ENCODE measurements at regions not wholly inside any gene's neighbourhood (a gene's known extent, or its start where the extent isn't known, plus 50 kb on each side); places are given as distances from the start of the nearest gene placed in this dataset.

GRCh38 chr14:58912799-58913432 lies 275.2 kb downstream of the DACT1 start:
- no peak overlapping the region for H3K4me3 Mint-ChIP-seq

DNA sequence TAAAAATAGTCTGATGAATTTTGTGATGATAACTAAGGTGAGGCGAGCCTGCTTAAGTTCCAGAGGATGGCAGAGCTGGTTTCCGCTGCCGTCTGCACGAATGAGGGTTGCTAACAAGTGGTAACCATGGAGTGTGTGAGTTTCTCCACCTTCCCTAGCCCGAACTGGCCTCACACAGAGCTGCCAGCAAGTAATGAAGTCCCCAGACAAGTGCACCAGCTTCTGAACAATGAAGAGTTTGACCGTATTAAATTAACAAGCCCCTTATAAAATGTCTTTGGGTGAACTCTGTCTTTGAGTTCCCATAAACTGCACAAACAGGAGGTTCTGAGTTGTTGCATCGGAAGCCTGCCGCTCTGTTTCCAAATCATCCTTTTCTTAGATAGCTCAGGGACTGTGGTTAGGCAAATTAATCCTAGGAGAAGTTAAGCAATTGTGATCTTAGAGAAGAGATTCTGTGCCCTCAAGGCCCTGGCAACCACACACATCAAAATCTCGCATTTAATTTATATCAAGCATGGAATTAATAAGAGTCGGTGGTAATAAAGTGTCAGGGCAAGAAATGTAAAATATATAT lies 274.1 kb upstream of the DAAM1 start:
- H3K36me3 Mint-ChIP-seq (ENCODE audit: low read depth): no peaks in the 10 kb centered on the region
- TF ChIP-seq, protein P1, sequence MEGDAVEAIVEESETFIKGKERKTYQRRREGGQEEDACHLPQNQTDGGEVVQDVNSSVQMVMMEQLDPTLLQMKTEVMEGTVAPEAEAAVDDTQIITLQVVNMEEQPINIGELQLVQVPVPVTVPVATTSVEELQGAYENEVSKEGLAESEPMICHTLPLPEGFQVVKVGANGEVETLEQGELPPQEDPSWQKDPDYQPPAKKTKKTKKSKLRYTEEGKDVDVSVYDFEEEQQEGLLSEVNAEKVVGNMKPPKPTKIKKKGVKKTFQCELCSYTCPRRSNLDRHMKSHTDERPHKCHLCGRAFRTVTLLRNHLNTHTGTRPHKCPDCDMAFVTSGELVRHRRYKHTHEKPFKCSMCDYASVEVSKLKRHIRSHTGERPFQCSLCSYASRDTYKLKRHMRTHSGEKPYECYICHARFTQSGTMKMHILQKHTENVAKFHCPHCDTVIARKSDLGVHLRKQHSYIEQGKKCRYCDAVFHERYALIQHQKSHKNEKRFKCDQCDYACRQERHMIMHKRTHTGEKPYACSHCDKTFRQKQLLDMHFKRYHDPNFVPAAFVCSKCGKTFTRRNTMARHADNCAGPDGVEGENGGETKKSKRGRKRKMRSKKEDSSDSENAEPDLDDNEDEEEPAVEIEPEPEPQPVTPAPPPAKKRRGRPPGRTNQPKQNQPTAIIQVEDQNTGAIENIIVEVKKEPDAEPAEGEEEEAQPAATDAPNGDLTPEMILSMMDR (IDR thresholded peaks at IDR 0.05; ENCODE audit: unreplicated experiment in 3 of 3): no peak
- no peak overlapping the region for H3K4me3 Mint-ChIP-seq
- peaks cover 16% of the 10 kb centered on the region for H3K4me1 Mint-ChIP-seq
- H3K27me3 Mint-ChIP-seq (ENCODE audit: low read depth): no peaks in the 10 kb centered on the region
- H3K27ac Mint-ChIP-seq: peak overlapping the region in 2 of 3 experiments; percentile 13 to 58
- no peaks in the 10 kb centered on the region for H3K9me3 Mint-ChIP-seq

More at GRCh38 chr14:58912799-58913432, 275.2 kb downstream of the DACT1 start:
- H3K9me3 Mint-ChIP-seq: no peaks in the 10 kb centered on the region
- peaks cover 11% of the 10 kb centered on the region for H3K4me1 Mint-ChIP-seq
- TF ChIP-seq, protein P1 (IDR thresholded peaks at IDR 0.05; ENCODE audit: unreplicated experiment in 3 of 3): no peak
- H3K36me3 Mint-ChIP-seq (ENCODE audit: low read depth): no peaks in the 10 kb centered on the region
- no peak overlapping the region for H3K27ac Mint-ChIP-seq
- H3K27me3 Mint-ChIP-seq (ENCODE audit: low read depth): no peaks in the 10 kb centered on the region

DNA sequence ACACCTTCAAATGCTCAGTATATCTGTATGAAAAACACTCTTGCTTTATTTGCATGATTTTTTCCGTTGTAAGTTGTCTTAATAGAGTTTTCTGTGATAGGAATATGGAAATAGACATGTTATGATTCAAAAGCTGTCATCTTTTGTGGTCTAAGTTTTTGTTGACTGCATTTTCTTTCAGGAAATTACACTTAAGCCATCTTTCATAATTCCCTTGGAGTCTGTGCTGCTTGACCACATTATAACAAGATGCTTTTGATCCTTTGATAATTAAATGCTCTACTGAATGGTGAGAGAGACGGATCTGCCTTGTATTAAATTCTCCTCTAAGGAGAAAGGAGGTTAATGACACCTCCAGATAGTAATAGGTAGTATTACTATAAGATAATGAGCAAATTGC lies 272.8 kb upstream of the DAAM1 start:
- Mint-ChIP-seq H3K36me3 (ENCODE audit: low read depth) (no peaks in the 10 kb centered on the region), H3K27me3 (ENCODE audit: low read depth) (no peaks in the 10 kb centered on the region), H3K4me3 (no peak overlapping the region), H3K27ac (no peak overlapping the region), H3K4me1 (peaks cover 28% of the 10 kb centered on the region), H3K9me3 (no peaks in the 10 kb centered on the region)
- TF ChIP-seq, protein P1 (IDR thresholded peaks at IDR 0.05; ENCODE audit: unreplicated experiment in 3 of 3): no peak

- H3K4me1 Mint-ChIP-seq: peaks cover 34% of the 10 kb centered on the region
- H3K9me3 Mint-ChIP-seq: no peaks in the 10 kb centered on the region
- H3K27me3 Mint-ChIP-seq (ENCODE audit: low read depth): no peaks in the 10 kb centered on the region
- no peak overlapping the region for H3K4me3 Mint-ChIP-seq
- peak overlapping the region in 2 of 3 experiments; percentile 5 to 18 for H3K27ac Mint-ChIP-seq
- TF ChIP-seq, protein P1 (IDR thresholded peaks at IDR 0.05; ENCODE audit: unreplicated experiment in 3 of 3): no peak
- no peaks in the 10 kb centered on the region for H3K36me3 Mint-ChIP-seq (ENCODE audit: low read depth)
Measured at GRCh38 chr14:58918066-58918738, 270.3 kb upstream of the DAAM1 start.

DNA sequence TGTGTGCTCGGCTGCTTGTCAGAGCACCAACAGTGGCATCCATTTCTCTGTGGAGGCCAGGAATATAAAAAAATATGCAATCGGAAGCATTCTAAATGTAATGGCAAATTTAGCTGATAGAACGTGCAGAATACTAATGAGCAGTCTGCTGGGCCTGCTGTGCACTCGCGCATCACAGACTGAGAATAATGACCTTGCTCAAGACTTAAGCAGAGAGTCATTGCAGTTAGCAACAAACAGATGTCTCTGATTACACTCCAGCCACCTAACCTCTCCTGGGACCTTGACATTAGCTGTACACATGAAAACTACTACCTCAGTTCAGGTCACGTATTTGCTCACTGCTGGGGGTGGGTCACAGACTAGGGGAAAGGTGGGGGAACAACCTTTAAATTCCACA lies 269.2 kb upstream of the DAAM1 start:
- Mint-ChIP-seq H3K9me3 (no peaks in the 10 kb centered on the region), H3K4me3 (no peak overlapping the region), H3K27ac (peak overlapping the region in 2 of 3 experiments; percentile 16 to 65), H3K36me3 (ENCODE audit: low read depth) (no peaks in the 10 kb centered on the region), H3K27me3 (ENCODE audit: low read depth) (no peaks in the 10 kb centered on the region), H3K4me1 (peaks cover 26% of the 10 kb centered on the region)
- TF ChIP-seq, protein P1 (IDR thresholded peaks at IDR 0.05; ENCODE audit: unreplicated experiment in 3 of 3): no peak
